ENCODE measurements at regions not wholly inside any gene's neighbourhood (a gene's known extent, or its start where the extent isn't known, plus 50 kb on each side); places are given as distances from the start of the nearest gene placed in this dataset.

GRCh38 chr16:74141015-74141414, 155.6 kb upstream of the PSMD7 start:
- DNase-seq (no peak), ATAC-seq (ENCODE audit: insufficient read depth, low FRiP score) (no peak)
- no peak overlapping the region for H3K27ac ChIP-seq (ENCODE audit: low read depth in 1 of 2, low read length in 1 of 2)
- no peak overlapping the region for H3K4me3 ChIP-seq
- WGBS, 2 donors = 82 to 93% methylated on average over 3 of the region's 3 CpGs
- no peaks in the 10 kb centered on the region for H3K36me3 ChIP-seq (ENCODE audit: control insufficient read depth in 4 of 4, insufficient read depth in 4 of 4, low read length in 4 of 4)
- no peak for TF ChIP-seq CTCF (IDR thresholded peaks at IDR 0.05; ENCODE audit: control extremely low read depth, extremely low read depth)
- H3K27me3 ChIP-seq (ENCODE audit: control insufficient read depth in 3 of 3, insufficient read depth in 3 of 3, low read length in 2 of 3) = no peaks in the 10 kb centered on the region
- no peak overlapping the region for H3K9ac ChIP-seq (ENCODE audit: insufficient read depth in 1 of 2, low read length in 2 of 2)
- H3K9me3 ChIP-seq (ENCODE audit: control insufficient read depth in 4 of 4, insufficient read depth in 3 of 4, low read length in 3 of 4) = peaks cover 0 to 14% (median 8%) of the 10 kb centered on the region in 4 donors
- peaks cover 0 to 11% (median 0%) of the 10 kb centered on the region in 5 donors for H3K4me1 ChIP-seq (ENCODE audit: control insufficient read depth in 5 of 5, insufficient read depth in 5 of 5, low read length in 5 of 5)

- DNase-seq (no peak), ATAC-seq (ENCODE audit: insufficient read depth, low FRiP score) (no peak)
- Histone ChIP-seq H3K4me3 (no peak overlapping the region), H3K4me1 (ENCODE audit: control insufficient read depth in 5 of 5, insufficient read depth in 5 of 5, low read length in 5 of 5) (peaks cover 0 to 11% (median 0%) of the 10 kb centered on the region in 5 donors), H3K36me3 (ENCODE audit: control insufficient read depth in 4 of 4, insufficient read depth in 4 of 4, low read length in 4 of 4) (no peaks in the 10 kb centered on the region), H3K27me3 (ENCODE audit: control insufficient read depth in 3 of 3, insufficient read depth in 3 of 3, low read length in 2 of 3) (no peaks in the 10 kb centered on the region), H3K27ac (ENCODE audit: low read depth in 1 of 2, low read length in 1 of 2) (no peak overlapping the region), H3K9me3 (ENCODE audit: control insufficient read depth in 4 of 4, insufficient read depth in 3 of 4, low read length in 3 of 4) (peaks cover 0 to 14% (median 8%) of the 10 kb centered on the region in 4 donors), H3K9ac (ENCODE audit: insufficient read depth in 1 of 2, low read length in 2 of 2) (no peak overlapping the region)
- 94 to 95% methylated on average over 3 of the region's 3 CpGs for WGBS, 2 donors
- no peak for TF ChIP-seq CTCF (IDR thresholded peaks at IDR 0.05; ENCODE audit: control extremely low read depth, extremely low read depth)
These were observed 156.1 kb upstream of the PSMD7 start for GRCh38 chr16:74140557-74140956.

GRCh38 chr16:74123826-74124225, 172.8 kb upstream of the PSMD7 start:
- Histone ChIP-seq H3K9ac (ENCODE audit: insufficient read depth in 1 of 2, low read length in 2 of 2) (no peak overlapping the region), H3K36me3 (ENCODE audit: control insufficient read depth in 4 of 4, insufficient read depth in 4 of 4, low read length in 4 of 4) (no peaks in the 10 kb centered on the region), H3K27ac (ENCODE audit: low read depth in 1 of 2, low read length in 1 of 2) (no peak overlapping the region), H3K4me1 (ENCODE audit: control insufficient read depth in 5 of 5, insufficient read depth in 5 of 5, low read length in 5 of 5) (no peaks in the 10 kb centered on the region), H3K4me3 (no peak overlapping the region), H3K9me3 (ENCODE audit: control insufficient read depth in 4 of 4, insufficient read depth in 3 of 4, low read length in 3 of 4) (peaks cover 0 to 3% (median 0%) of the 10 kb centered on the region in 4 donors), H3K27me3 (ENCODE audit: control insufficient read depth in 3 of 3, insufficient read depth in 3 of 3, low read length in 2 of 3) (no peaks in the 10 kb centered on the region)
- TF ChIP-seq CTCF (IDR thresholded peaks at IDR 0.05; ENCODE audit: control extremely low read depth, extremely low read depth) = no peak
- no peak for DNase-seq
- 96 to 98% methylated on average over 1 of the region's 1 CpG for WGBS, 2 donors
- ATAC-seq (ENCODE audit: insufficient read depth, low FRiP score) = no peak

GRCh38 chr16:74123195-74123594, 173.4 kb upstream of the PSMD7 start:
- no peaks in the 10 kb centered on the region for H3K4me1 ChIP-seq (ENCODE audit: control insufficient read depth in 5 of 5, insufficient read depth in 5 of 5, low read length in 5 of 5)
- H3K27ac ChIP-seq (ENCODE audit: low read depth in 1 of 2, low read length in 1 of 2) = no peak overlapping the region
- H3K27me3 ChIP-seq (ENCODE audit: control insufficient read depth in 3 of 3, insufficient read depth in 3 of 3, low read length in 2 of 3) = no peaks in the 10 kb centered on the region
- H3K9ac ChIP-seq (ENCODE audit: insufficient read depth in 1 of 2, low read length in 2 of 2) = no peak overlapping the region
- DNase-seq (no peak), ATAC-seq (ENCODE audit: insufficient read depth, low FRiP score) (no peak)
- TF ChIP-seq CTCF (IDR thresholded peaks at IDR 0.05; ENCODE audit: control extremely low read depth, extremely low read depth) = no peak
- WGBS, 2 donors = 83 to 86% methylated on average over 4 of the region's 4 CpGs
- no peaks in the 10 kb centered on the region for H3K36me3 ChIP-seq (ENCODE audit: control insufficient read depth in 4 of 4, insufficient read depth in 4 of 4, low read length in 4 of 4)
- H3K4me3 ChIP-seq = no peak overlapping the region
- peaks cover 0 to 3% (median 0%) of the 10 kb centered on the region in 4 donors for H3K9me3 ChIP-seq (ENCODE audit: control insufficient read depth in 4 of 4, insufficient read depth in 3 of 4, low read length in 3 of 4)

Data from lung (tissue), 11 donors.